Esophagus (tissue), 2 donors: ENCODE measurements at regions not wholly inside any gene's neighbourhood (a gene's known extent, or its start where the extent isn't known, plus 50 kb on each side); places are given as distances from the start of the nearest gene placed in this dataset.

Experiments
- H3K27ac ChIP-seq, 2 donors: one replicate each; pipeline ENCODE4 v1.5.1; 2013; ENCODE audit warnings: low read depth in 2 of 2, mild to moderate bottlenecking in 2 of 2, inconsistent platforms in 1 of 2, low read length in 1 of 2, moderate library complexity in 1 of 2
- H3K27me3 ChIP-seq, 2 donors: one replicate each; pipeline ENCODE4 v1.6.1; 2013; ENCODE audit warnings: low read length in 2 of 2, control low read depth in 1 of 2, mild to moderate bottlenecking in 1 of 2; ENCODE audit not compliant: insufficient read depth in 2 of 2, control insufficient read depth in 1 of 2
- H3K36me3 ChIP-seq, 2 donors: one replicate each; pipeline ENCODE4 v1.6.1; 2013; ENCODE audit warnings: low read length in 1 of 2; ENCODE audit not compliant: control insufficient read depth in 2 of 2, insufficient read depth in 2 of 2
- H3K4me1 ChIP-seq, 2 donors: one replicate each; pipeline ENCODE4 v1.6.1; 2013; ENCODE audit warnings: low read length in 1 of 2; ENCODE audit not compliant: control insufficient read depth in 2 of 2, insufficient read depth in 2 of 2
- H3K4me3 ChIP-seq, 2 donors: one replicate each; pipeline ENCODE4 v1.5.1; 2013; ENCODE audit warnings: low read length in 2 of 2, mild to moderate bottlenecking in 2 of 2, low read depth in 1 of 2, moderate library complexity in 1 of 2
- H3K9me3 ChIP-seq, 2 donors: one replicate each; pipeline ENCODE4 v1.6.1; 2013; ENCODE audit warnings: mild to moderate bottlenecking in 2 of 2, low read depth in 1 of 2, low read length in 1 of 2, moderate library complexity in 1 of 2; ENCODE audit not compliant: control insufficient read depth in 2 of 2, insufficient read depth in 1 of 2
- WGBS, 2 donors: extraction: QIAGEN DNeasy Blood & Tissue Kit; methylation state at CpG; one replicate each; pipeline ENCODE4 v1.1.7; 2013; 5-methylcytosine and 5-hydroxymethylcytosine counted together
- donor health status: healthy with polysubstance abuse.
- donor health status: Bipolar disorder and iron deficiency.

GRCh38 chr2:71951718-71952404 lies 195.8 kb downstream of the CYP26B1 start:
- H3K4me1 ChIP-seq = peaks cover 2 to 13% of the 10 kb centered on the region in 2 donors
- no peaks in the 10 kb centered on the region for H3K36me3 ChIP-seq
- WGBS, 2 donors = 54 to 65% methylated on average over 3 of the region's 3 CpGs
- H3K27ac ChIP-seq = no peak overlapping the region
- H3K9me3 ChIP-seq = no peaks in the 10 kb centered on the region
- no peak overlapping the region for H3K4me3 ChIP-seq
- no peaks in the 10 kb centered on the region for H3K27me3 ChIP-seq

- H3K36me3 ChIP-seq = no peaks in the 10 kb centered on the region
- H3K4me3 ChIP-seq = no peak overlapping the region
- no peaks in the 10 kb centered on the region for H3K9me3 ChIP-seq
- peak overlapping the region in 1 of 2 donors; percentile 40 for H3K27ac ChIP-seq
- peaks cover 2 to 13% of the 10 kb centered on the region in 2 donors for H3K4me1 ChIP-seq
- WGBS, 2 donors = 60 to 67% methylated on average over 2 of the region's 2 CpGs
- no peaks in the 10 kb centered on the region for H3K27me3 ChIP-seq
Observed at GRCh38 chr2:71951083-71951468, 196.6 kb downstream of the CYP26B1 start.

DNA sequence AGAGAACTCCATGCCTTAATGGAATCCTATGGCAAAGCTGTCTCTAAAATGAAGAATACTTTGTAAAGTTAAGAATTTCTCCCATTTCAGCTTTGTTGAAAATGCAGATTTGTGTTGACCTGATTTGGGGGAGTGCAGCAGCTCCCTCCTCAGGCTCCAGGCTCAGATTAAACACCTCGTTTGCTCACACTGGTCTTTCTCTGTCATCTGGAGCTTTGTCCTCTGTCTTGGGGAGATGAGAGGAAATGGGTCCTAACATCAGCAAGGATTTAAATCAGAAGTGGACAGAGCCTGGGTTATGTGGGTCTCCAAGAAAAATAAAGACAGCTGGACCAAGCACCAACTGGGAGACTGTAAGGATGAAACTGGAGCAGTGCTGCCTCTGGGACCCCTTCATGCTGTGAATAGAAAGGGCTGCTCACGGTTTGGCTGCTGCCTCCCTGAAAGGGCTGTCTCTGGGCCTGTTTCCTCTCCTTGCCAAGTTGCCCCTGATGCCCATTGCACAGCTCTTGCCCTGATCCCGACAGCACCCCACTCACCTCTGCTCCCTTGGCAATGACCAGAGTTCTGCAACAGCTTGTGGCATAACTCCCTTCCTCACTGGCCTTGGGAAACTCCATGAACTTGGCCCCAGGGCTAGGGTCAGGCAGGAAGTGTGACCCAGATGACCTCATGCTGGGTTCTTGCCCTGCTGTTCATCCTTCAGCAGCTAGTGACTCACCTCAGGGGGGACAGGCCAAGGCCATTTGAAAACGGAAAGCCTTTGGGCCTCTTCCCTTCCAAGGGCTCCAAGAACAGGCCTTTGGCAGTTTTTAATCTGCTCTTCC lies 197.2 kb downstream of the CYP26B1 start:
- Histone ChIP-seq H3K27me3 (no peaks in the 10 kb centered on the region), H3K9me3 (no peaks in the 10 kb centered on the region), H3K27ac (no peak overlapping the region), H3K4me3 (no peak overlapping the region), H3K36me3 (no peaks in the 10 kb centered on the region), H3K4me1 (peaks cover 2 to 13% of the 10 kb centered on the region in 2 donors)
- 57 to 69% methylated on average over 4 of the region's 4 CpGs for WGBS, 2 donors

- no peaks in the 10 kb centered on the region for H3K36me3 ChIP-seq
- H3K4me3 ChIP-seq = no peak overlapping the region
- no peaks in the 10 kb centered on the region for H3K9me3 ChIP-seq
- peaks cover 2 to 13% of the 10 kb centered on the region in 2 donors for H3K4me1 ChIP-seq
- WGBS, 2 donors = 82 to 85% methylated on average over 3 of the region's 3 CpGs
- H3K27ac ChIP-seq = no peak overlapping the region
- H3K27me3 ChIP-seq = no peaks in the 10 kb centered on the region
Observed at GRCh38 chr2:71949537-71949798, 198.2 kb downstream of the CYP26B1 start.

DNA sequence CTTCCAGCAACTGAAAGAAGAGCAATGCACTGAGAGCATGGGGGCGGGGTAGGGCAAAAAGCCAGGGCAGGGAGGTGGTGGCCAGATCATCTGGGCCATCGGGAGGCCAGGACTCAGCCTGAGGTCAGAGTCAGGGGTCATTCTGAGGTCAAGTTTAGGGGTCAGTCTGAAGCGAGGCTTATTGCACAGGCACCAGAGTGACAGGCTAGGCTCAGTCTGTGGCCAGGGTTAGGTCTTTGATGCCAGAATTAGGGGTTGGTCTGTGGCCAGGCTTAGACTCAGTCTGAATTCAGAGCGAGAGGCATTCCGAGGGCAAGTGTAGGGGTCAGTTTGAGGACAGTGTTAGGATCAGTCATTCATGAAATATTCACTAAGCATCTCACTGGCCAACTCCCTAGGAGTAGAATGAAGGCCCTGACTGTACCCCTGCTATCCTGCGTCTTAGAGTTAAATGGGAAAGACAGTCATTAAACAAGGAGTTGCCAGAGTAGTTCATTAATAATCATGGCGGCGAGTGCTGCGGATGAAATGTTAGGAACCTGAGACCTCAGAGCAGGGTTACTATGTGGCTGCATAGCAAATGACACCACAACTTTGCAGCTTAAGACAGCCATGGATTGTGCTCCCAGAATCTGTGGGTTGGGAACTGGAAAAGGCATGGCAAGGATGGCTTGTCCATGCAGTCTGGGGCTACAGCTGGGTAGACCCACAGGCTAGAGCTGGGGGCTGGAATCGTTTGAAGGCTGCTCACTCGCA lies 198.7 kb downstream of the CYP26B1 start:
- H3K27ac ChIP-seq = no peak overlapping the region
- H3K36me3 ChIP-seq = no peaks in the 10 kb centered on the region
- peaks cover 2 to 13% of the 10 kb centered on the region in 2 donors for H3K4me1 ChIP-seq
- no peak overlapping the region for H3K4me3 ChIP-seq
- H3K27me3 ChIP-seq = no peaks in the 10 kb centered on the region
- H3K9me3 ChIP-seq = no peaks in the 10 kb centered on the region
- WGBS, 2 donors = 71 to 79% methylated on average over 11 of the region's 11 CpGs

GRCh38 chr2:71947809-71948208 lies 199.9 kb downstream of the CYP26B1 start:
- WGBS, 2 donors = 95 to 97% methylated on average over 5 of the region's 5 CpGs
- H3K9me3 ChIP-seq = no peaks in the 10 kb centered on the region
- H3K27ac ChIP-seq = no peak overlapping the region
- H3K4me3 ChIP-seq = no peak overlapping the region
- H3K27me3 ChIP-seq = no peaks in the 10 kb centered on the region
- no peaks in the 10 kb centered on the region for H3K36me3 ChIP-seq
- H3K4me1 ChIP-seq = peaks cover 2 to 13% of the 10 kb centered on the region in 2 donors

DNA sequence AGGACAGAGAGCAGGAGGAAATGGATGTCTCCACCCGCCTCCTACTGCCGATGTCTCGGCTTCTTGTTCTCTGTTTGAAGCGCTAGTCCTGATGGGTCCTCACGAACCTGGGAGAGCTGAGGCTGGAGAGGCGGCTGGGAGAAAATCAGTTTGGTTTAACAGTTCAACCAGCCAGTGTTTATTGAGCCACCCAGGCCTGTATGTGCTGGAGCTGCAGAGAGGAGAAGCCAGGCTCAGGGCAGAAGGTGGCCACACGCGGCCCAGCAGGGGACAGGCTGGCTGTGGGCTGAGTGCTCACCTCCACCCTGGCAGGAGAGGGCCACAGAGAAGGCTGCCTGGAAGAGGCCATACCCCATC lies 202.1 kb downstream of the CYP26B1 start:
- WGBS, 2 donors = 87 to 90% methylated on average over 8 of the region's 8 CpGs
- Histone ChIP-seq H3K27me3 (no peaks in the 10 kb centered on the region), H3K36me3 (no peaks in the 10 kb centered on the region), H3K4me1 (peaks cover 0 to 5% of the 10 kb centered on the region in 2 donors), H3K9me3 (no peaks in the 10 kb centered on the region), H3K4me3 (no peak overlapping the region), H3K27ac (no peak overlapping the region)

GRCh38 chr2:71944806-71945602 lies 202.7 kb downstream of the CYP26B1 start:
- WGBS, 2 donors = 81% methylated on average over 13 of the region's 13 CpGs
- Histone ChIP-seq H3K27ac (no peak overlapping the region), H3K27me3 (no peaks in the 10 kb centered on the region), H3K9me3 (no peaks in the 10 kb centered on the region), H3K36me3 (no peaks in the 10 kb centered on the region), H3K4me3 (no peak overlapping the region), H3K4me1 (peaks cover 0 to 4% of the 10 kb centered on the region in 2 donors)

GRCh38 chr2:71944183-71944550 lies 203.5 kb downstream of the CYP26B1 start:
- no peak overlapping the region for H3K27ac ChIP-seq
- no peak overlapping the region for H3K4me3 ChIP-seq
- H3K4me1 ChIP-seq = peaks cover 0 to 1% of the 10 kb centered on the region in 2 donors
- H3K36me3 ChIP-seq = no peaks in the 10 kb centered on the region
- 88 to 90% methylated on average over 8 of the region's 8 CpGs for WGBS, 2 donors
- no peaks in the 10 kb centered on the region for H3K27me3 ChIP-seq
- no peaks in the 10 kb centered on the region for H3K9me3 ChIP-seq
